ENCODE measurements at regions not wholly inside any gene's neighbourhood (a gene's known extent, or its start where the extent isn't known, plus 50 kb on each side); places are given as distances from the start of the nearest gene placed in this dataset.

- TF ChIP-seq CTCF (IDR thresholded peaks at IDR 0.05) (no peak), POLR2A (IDR thresholded peaks at IDR 0.05) (no peak), POLR2AphosphoS5 (IDR thresholded peaks at IDR 0.05) (no peak)
Measured at GRCh38 chr10:43960135-43960415, 311.4 kb upstream of the ZNF32 start.

Data from transverse colon (tissue), 4 donors.